Amniotic stem cell (primary cell): ENCODE measurements at regions not wholly inside any gene's neighbourhood (a gene's known extent, or its start where the extent isn't known, plus 50 kb on each side); places are given as distances from the start of the nearest gene placed in this dataset.
A peak's percentile ranks its signal among the peaks of the same experiment; 100 is the strongest.

Experiments
- DNase-seq: peaks from one replicate; lab custom pipeline; 2025; lab: John Stamatoyannopoulos, UW

GRCh38 chr6:43869079-43869710 is 99.2 kb downstream of the VEGFA start:
- DNase-seq = no peak

GRCh38 chr6:43868467-43868866 is 98.5 kb downstream of the VEGFA start:
- DNase-seq = no peak

- DNase-seq = no peak
Observed at GRCh38 chr6:43867996-43868395, 98.0 kb downstream of the VEGFA start.

GRCh38 chr6:43867246-43867645 is 97.2 kb downstream of the VEGFA start:
- DNase-seq = no peak

GRCh38 chr6:43865932-43866645 is 96.1 kb downstream of the VEGFA start:
- DNase-seq = no peak

- no peak for DNase-seq
Observed at GRCh38 chr6:43865086-43865485, 95.1 kb downstream of the VEGFA start.

- DNase-seq = no peak
Observed at GRCh38 chr6:43862925-43863324, 92.9 kb downstream of the VEGFA start.

- DNase-seq = no peak
Observed at GRCh38 chr6:43861212-43861894, 91.3 kb downstream of the VEGFA start.

- no peak for DNase-seq
Observed at GRCh38 chr6:43860285-43860684, 90.3 kb downstream of the VEGFA start.

GRCh38 chr6:43859213-43859612 is 89.2 kb downstream of the VEGFA start:
- DNase-seq = no peak

GRCh38 chr6:43858161-43859153 is 88.4 kb downstream of the VEGFA start:
- no peak for DNase-seq

GRCh38 chr6:43856005-43856765 is 86.2 kb downstream of the VEGFA start:
- DNase-seq = no peak

GRCh38 chr6:43855247-43855646 is 85.2 kb downstream of the VEGFA start:
- DNase-seq = no peak

- DNase-seq = no peak
Observed at GRCh38 chr6:43853066-43853650, 83.1 kb downstream of the VEGFA start.

- no peak for DNase-seq
Observed at GRCh38 chr6:43852350-43852864, 82.4 kb downstream of the VEGFA start.

- DNase-seq = peak; percentile 9
Observed at GRCh38 chr6:43851204-43851865, 81.3 kb downstream of the VEGFA start.

- no peak for DNase-seq
Observed at GRCh38 chr6:43850314-43851203, 80.5 kb downstream of the VEGFA start.

- no peak for DNase-seq
Observed at GRCh38 chr6:43849844-43850243, 79.8 kb downstream of the VEGFA start.
